ENCODE measurements at regions not wholly inside any gene's neighbourhood (a gene's known extent, or its start where the extent isn't known, plus 50 kb on each side); places are given as distances from the start of the nearest gene placed in this dataset.

- DNase-seq: no peak
Observed at GRCh38 chr6:79763301-79763700, 132.2 kb downstream of the SH3BGRL2 start.

DNA sequence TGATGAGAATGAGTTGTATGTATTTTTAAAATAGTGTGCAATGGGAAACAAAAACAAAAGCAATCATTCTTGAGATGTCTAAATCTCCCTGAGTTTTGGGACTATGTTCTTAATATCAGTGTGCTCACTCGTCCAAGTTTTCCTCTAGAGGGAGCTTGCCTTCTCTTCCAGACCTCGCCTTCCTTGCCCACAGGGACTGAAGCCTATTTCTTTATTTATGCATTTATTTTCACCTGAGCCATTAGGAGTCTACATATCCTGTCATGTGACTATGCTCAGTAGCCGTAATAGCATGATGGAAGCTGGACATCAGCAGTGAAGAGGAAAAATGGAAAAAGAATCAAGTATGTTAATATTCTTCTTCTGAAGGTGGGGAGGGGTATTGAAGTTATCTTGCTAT is 131.2 kb downstream of the SH3BGRL2 start:
- no peak for DNase-seq

- no peak for DNase-seq
Observed at GRCh38 chr6:79756496-79756895, 125.4 kb downstream of the SH3BGRL2 start.

- DNase-seq: no peak
Observed at GRCh38 chr6:79755967-79756366, 124.8 kb downstream of the SH3BGRL2 start.
